Activated naive CD8-positive, alpha-beta T cell treated with anti-CD3 and anti-CD28 coated beads, Interleukin-2, amount 10 ng/mL, durations not matched to agents 7 days and 5 days (primary cell): ENCODE measurements at regions not wholly inside any gene's neighbourhood (a gene's known extent, or its start where the extent isn't known, plus 50 kb on each side); places are given as distances from the start of the nearest gene placed in this dataset.

Source experiments
- ATAC-seq: fragments of 150-1000 bp; cut with Tn5 transposase; one replicate; pipeline ENCODE4 v1.10.0; 2021; ENCODE audit warnings: low read depth, moderate library complexity
- POLR2A ChIA-PET: fragments of 350-600 bp; sonication (Branson Sonifier 250); formaldehyde crosslinking; loops from one replicate; lab custom pipeline; 2021; ENCODE audit warnings: antibody characterized with exemption; lab: Charles Lee
- DNase-seq: peaks from one replicate; pipeline ENCODE4 v3.0.0; 2021
- H3K27ac Mint-ChIP-seq: one replicate; pipeline ENCODE4 v1.8.0; 2022; ENCODE audit warnings: mild to moderate bottlenecking, mixed read lengths
- H3K27me3 Mint-ChIP-seq: one replicate; pipeline ENCODE4 v1.8.0; 2022; ENCODE audit warnings: mild to moderate bottlenecking, moderate library complexity, mixed read lengths
- H3K36me3 Mint-ChIP-seq: one replicate; pipeline ENCODE4 v1.8.0; 2021; ENCODE audit warnings: mild to moderate bottlenecking, mixed read lengths
- H3K4me1 Mint-ChIP-seq: one replicate; pipeline ENCODE4 v1.8.0; 2021; ENCODE audit warnings: mixed read lengths
- H3K4me3 Mint-ChIP-seq: one replicate; pipeline ENCODE4 v1.8.0; 2022; ENCODE audit warnings: mild to moderate bottlenecking, moderate library complexity, mixed read lengths
- H3K9me3 Mint-ChIP-seq: one replicate; pipeline ENCODE4 v1.8.0; 2021; ENCODE audit warnings: mixed read lengths

DNA sequence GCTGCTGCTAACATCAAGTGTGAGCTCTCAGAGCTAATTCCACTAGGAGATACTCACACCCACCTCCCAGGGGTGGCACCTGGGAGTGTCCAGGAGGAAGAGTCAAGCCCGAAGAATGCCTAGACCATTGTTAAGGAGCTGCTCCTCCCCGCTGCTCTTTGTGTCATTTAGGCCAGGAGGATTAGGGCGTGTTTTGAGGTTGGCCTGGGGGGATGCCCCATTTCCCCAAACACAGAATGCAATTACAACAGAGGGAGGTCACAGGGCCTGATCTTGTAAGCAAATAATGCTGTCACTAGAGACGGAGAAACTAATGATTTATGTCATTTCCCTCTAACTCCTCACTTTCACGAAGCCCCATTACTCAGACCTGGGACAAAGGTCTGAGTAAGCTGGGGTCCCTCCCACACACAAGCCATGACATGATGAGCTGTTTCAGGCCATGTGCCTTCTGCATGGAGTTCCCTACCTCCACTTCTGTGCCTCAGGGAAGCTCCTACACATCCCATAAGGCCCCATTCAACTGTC is 312.5 kb downstream of the ACTL7B start:
- no peak for ATAC-seq
- POLR2A ChIA-PET: no interaction called here
- Mint-ChIP-seq H3K4me3 (no peak overlapping the region), H3K4me1 (no peaks in the 10 kb centered on the region), H3K27me3 (no peaks in the 10 kb centered on the region), H3K27ac (no peak overlapping the region), H3K9me3 (peaks cover 2% of the 10 kb centered on the region), H3K36me3 (no peaks in the 10 kb centered on the region)
- DNase-seq: no peak

DNA sequence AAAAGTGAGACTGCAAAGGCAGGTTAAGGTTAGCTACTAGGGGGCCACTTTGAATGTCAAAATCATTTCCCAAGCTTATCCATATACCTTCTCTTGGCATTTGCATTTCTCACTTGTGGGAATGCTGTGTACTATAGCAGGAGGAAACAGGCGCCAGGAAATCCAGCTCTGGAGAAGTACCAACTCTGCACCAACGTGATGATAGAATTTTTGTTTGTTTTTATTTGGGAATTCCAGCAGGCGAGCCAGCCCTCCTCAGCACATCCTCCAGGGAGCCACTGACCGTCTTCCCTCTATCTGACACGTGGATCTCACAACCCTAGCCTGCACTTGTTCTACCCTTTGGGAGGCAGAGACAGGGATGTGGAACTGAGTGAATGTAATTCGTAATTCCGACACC is 318.0 kb downstream of the ACTL7B start:
- no peaks in the 10 kb centered on the region for H3K4me1 Mint-ChIP-seq
- no peaks in the 10 kb centered on the region for H3K9me3 Mint-ChIP-seq
- no peak overlapping the region for H3K4me3 Mint-ChIP-seq
- no peak for DNase-seq
- ATAC-seq: no peak
- no peaks in the 10 kb centered on the region for H3K36me3 Mint-ChIP-seq
- POLR2A ChIA-PET: no interaction called here
- no peak overlapping the region for H3K27ac Mint-ChIP-seq
- H3K27me3 Mint-ChIP-seq: no peaks in the 10 kb centered on the region

DNA sequence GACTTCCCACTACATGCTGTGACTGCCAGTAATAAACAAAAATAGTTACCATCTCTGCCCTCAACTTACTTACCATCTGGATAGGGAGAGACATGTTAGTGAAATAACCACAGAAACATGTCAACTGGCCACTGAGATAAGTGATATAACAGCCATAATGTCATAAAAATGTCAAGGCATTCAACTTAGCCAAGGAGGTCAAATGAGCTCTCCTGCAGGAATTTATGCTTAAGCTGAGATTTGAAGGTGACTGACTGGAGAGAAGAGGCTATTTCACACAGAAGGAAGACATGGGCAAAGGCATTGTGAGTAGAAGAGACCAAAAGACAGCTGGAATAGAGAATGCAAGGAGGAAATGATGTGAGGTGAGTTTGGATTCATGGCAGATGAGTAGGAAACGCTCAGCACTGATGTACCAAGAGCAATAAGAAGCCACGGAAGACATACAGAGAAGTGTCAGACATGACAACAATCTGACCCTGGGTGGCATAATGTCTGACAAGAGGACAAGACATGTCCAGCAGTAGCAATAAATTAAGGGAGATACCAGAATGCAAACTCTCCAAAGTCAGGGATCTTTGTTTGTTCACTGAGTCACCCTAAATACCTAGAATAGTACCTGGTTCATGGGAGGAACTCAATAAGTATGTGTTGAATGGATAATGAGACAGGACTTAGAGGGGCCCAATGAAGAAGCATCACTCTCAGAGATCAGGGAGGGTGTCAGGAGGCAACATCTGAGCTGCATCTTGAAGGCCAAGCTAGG is 318.8 kb downstream of the ACTL7B start:
- H3K4me1 Mint-ChIP-seq: no peaks in the 10 kb centered on the region
- no peaks in the 10 kb centered on the region for H3K36me3 Mint-ChIP-seq
- H3K9me3 Mint-ChIP-seq: no peaks in the 10 kb centered on the region

DNA sequence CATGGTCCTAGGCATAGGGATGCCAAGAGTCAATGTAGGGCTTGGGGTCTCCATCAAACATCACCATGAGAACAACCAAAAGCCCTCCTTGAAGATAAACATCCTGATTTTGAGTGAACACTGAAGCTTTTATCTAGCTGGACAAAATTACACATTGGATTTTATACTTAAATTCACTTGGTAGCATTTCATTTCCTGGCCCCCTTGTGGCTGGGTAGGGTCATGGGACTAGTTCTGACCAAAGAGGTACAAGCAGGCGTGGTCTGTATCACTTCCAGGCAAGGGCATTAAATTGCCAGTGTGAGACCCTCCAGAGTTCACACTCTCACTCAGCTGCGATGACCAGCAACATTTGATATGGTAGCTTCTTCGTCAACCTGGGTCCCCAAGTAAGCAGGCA is 320.3 kb downstream of the ACTL7B start:
- Mint-ChIP-seq H3K4me1 (no peaks in the 10 kb centered on the region), H3K36me3 (no peaks in the 10 kb centered on the region), H3K9me3 (no peaks in the 10 kb centered on the region), H3K27me3 (no peaks in the 10 kb centered on the region), H3K27ac (no peak overlapping the region), H3K4me3 (no peak overlapping the region)
- ATAC-seq: no peak
- DNase-seq: no peak
- POLR2A ChIA-PET: no interaction called here

More for the DNA sequence above, 318.8 kb downstream of the ACTL7B start:
- ATAC-seq (no peak), DNase-seq (no peak)
- Mint-ChIP-seq H3K27me3 (no peaks in the 10 kb centered on the region), H3K27ac (no peak overlapping the region), H3K4me3 (no peak overlapping the region)
- POLR2A ChIA-PET: no interaction called here

DNA sequence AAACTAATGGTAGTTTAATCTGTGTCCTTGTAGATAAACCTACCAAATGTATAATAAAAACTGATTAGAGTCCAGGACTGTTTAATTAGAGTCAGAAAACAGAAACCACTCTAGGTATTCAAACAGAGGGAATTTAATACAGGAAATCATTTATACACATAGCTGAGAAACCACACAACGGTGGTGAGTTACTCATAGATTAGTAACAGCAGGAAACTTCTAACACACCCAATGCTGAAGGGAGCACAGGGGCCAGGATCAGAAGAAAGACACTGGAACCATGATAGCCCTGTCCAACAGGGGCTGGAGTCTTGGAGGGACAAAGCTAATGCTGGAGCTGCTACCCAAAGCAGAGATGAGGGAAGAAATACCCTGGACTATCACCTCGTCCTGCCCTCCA is 321.0 kb downstream of the ACTL7B start:
- Mint-ChIP-seq H3K9me3 (no peaks in the 10 kb centered on the region), H3K4me3 (no peak overlapping the region), H3K36me3 (no peaks in the 10 kb centered on the region), H3K27ac (no peak overlapping the region), H3K4me1 (no peaks in the 10 kb centered on the region), H3K27me3 (no peaks in the 10 kb centered on the region)
- POLR2A ChIA-PET: no interaction called here
- DNase-seq: no peak
- ATAC-seq: no peak

DNA sequence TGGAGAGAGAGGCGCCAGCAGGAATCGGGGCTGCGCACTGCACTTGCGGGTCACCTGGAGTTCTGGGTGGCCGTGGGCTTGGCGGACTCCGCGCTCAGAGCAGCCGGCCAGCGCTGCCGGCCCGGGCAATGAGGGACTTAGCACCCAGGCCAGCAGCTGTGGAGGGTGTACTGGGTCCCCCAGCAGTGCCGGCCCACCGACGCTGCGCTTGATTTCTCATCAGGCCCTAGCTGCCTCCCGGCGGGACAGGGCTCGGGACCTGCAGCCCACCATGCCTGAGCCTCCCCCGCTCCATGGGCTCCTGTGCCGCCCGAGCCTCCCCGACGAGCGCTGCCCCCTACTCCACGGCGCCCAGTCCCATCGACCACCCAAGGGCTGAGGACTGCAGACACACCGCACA is 325.6 kb downstream of the ACTL7B start:
- ATAC-seq (no peak), DNase-seq (no peak)
- H3K36me3 Mint-ChIP-seq: no peaks in the 10 kb centered on the region
- no peaks in the 10 kb centered on the region for H3K27me3 Mint-ChIP-seq
- peaks cover 3% of the 10 kb centered on the region for H3K9me3 Mint-ChIP-seq
- no peaks in the 10 kb centered on the region for H3K4me1 Mint-ChIP-seq
- H3K27ac Mint-ChIP-seq: no peak overlapping the region
- POLR2A ChIA-PET: no interaction called here
- H3K4me3 Mint-ChIP-seq: no peak overlapping the region

DNA sequence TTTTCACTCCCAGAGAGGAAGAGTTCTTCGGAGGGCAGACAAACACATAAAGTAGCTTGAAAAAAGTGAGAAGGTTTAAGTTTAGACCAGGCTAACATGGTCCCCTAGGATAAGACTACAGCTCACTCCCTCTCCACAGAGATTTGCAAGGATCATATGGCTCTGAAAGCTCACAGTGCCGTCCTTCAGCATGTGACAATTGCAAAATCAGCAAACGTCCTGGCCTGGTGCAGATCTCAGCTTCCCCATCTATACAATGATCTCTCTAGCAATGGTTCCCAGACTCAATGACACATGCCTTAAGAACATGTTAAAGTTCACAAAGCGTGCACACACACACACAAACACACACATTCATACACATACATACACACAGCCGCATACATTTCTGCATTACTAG is 327.6 kb downstream of the ACTL7B start:
- POLR2A ChIA-PET: no interaction called here
- no peaks in the 10 kb centered on the region for H3K36me3 Mint-ChIP-seq
- H3K27ac Mint-ChIP-seq: no peak overlapping the region
- no peaks in the 10 kb centered on the region for H3K4me1 Mint-ChIP-seq
- ATAC-seq: no peak
- H3K4me3 Mint-ChIP-seq: no peak overlapping the region
- H3K9me3 Mint-ChIP-seq: peaks cover 3% of the 10 kb centered on the region
- no peak for DNase-seq
- H3K27me3 Mint-ChIP-seq: no peaks in the 10 kb centered on the region

DNA sequence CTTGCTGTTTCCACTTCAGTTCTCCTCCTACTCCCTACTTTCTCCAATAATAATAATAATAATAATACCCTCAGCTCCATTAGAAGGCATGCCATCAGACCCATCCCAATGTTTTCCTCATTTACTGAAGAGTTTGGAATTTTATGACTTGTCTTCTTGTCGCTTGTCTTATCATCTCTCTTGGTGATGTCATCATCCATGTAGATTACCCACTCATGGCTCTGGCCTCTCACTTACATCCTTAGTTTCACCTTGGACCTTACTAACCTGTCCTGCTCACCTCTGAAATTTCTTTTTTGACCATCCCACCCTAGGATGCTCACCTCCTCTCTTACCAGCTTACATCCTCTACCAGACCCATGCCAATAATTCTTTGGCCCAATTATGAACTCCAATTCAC is 329.3 kb downstream of the ACTL7B start:
- no peak for DNase-seq
- ATAC-seq: no peak
- Mint-ChIP-seq H3K27ac (no peak overlapping the region), H3K4me1 (no peaks in the 10 kb centered on the region), H3K27me3 (no peaks in the 10 kb centered on the region), H3K36me3 (no peaks in the 10 kb centered on the region), H3K4me3 (no peak overlapping the region), H3K9me3 (peaks cover 3% of the 10 kb centered on the region)
- POLR2A ChIA-PET: no interaction called here

DNA sequence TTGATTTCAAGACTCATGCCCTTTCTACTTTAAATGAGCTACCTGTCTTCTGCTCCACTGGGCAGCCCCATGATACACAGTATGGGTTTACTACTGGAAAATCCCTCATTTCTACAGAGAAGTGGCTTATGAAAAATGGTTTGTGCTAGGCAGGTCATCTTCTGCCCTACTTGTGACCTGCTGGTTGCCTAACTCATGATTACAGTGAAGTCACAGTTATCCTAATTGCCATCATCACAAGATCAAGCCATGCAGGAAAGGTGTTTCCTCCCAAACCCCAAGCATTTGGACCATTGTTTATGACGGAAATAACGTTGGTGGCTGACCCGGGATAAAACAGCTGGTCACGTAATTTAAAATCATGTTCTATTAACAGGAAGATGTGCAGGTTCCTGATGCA is 330.6 kb downstream of the ACTL7B start:
- H3K9me3 Mint-ChIP-seq: peaks cover 3% of the 10 kb centered on the region
- POLR2A ChIA-PET: no interaction called here
- no peaks in the 10 kb centered on the region for H3K36me3 Mint-ChIP-seq
- ATAC-seq: no peak
- no peak overlapping the region for H3K27ac Mint-ChIP-seq
- DNase-seq: no peak
- no peaks in the 10 kb centered on the region for H3K4me1 Mint-ChIP-seq
- no peak overlapping the region for H3K4me3 Mint-ChIP-seq
- no peaks in the 10 kb centered on the region for H3K27me3 Mint-ChIP-seq

DNA sequence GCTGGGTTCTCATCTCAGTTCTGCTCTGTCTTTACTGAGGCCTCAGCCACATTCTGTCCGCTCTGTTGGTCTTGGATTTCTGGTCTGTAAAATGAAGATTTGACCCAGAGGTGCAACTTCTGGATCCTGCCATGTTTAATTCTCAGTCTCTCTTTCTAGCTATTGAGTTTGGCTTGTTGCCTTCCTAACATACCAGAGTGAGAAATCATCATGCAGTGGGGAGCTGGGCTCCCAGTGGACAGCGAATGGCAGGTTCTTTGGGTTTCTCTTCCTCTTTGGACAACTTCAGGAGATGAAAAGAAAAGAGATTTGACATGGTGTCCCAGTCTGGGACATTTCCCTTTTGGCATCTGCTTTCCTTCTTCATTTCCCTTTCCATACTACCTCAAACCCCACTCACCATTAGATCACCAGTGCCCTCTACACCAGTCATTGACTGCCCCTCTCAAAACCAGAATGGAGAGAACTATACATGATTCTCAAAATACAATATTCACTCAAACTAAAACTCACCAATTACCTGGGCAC is 334.7 kb downstream of the ACTL7B start:
- Mint-ChIP-seq H3K27ac (no peak overlapping the region), H3K36me3 (no peaks in the 10 kb centered on the region), H3K27me3 (no peaks in the 10 kb centered on the region), H3K4me1 (no peaks in the 10 kb centered on the region), H3K4me3 (no peak overlapping the region), H3K9me3 (no peaks in the 10 kb centered on the region)
- DNase-seq: no peak
- POLR2A ChIA-PET: no interaction called here
- ATAC-seq: no peak

DNA sequence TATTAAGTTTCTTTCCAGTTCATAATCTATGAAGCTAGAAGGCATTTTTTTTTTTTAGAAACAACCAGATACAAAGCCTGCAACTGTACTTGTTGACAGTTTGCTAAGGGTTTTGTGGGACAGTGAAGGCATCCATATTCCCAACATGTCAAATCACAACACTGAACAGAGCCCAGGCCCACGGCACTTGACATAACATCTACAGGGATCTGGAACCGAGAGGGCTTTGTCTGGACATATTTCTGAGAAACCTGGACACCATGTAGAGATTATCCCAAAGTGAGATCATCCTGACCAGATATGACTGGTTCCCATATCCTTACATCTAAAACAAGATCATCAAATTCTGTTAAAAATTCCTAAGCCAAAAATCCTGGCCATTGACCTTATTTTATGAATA is 336.3 kb downstream of the ACTL7B start:
- Mint-ChIP-seq H3K27me3 (no peaks in the 10 kb centered on the region), H3K4me3 (no peak overlapping the region), H3K27ac (no peak overlapping the region), H3K36me3 (no peaks in the 10 kb centered on the region), H3K4me1 (no peaks in the 10 kb centered on the region), H3K9me3 (peaks cover 4% of the 10 kb centered on the region)
- POLR2A ChIA-PET: no interaction called here
- no peak for ATAC-seq
- DNase-seq: no peak

DNA sequence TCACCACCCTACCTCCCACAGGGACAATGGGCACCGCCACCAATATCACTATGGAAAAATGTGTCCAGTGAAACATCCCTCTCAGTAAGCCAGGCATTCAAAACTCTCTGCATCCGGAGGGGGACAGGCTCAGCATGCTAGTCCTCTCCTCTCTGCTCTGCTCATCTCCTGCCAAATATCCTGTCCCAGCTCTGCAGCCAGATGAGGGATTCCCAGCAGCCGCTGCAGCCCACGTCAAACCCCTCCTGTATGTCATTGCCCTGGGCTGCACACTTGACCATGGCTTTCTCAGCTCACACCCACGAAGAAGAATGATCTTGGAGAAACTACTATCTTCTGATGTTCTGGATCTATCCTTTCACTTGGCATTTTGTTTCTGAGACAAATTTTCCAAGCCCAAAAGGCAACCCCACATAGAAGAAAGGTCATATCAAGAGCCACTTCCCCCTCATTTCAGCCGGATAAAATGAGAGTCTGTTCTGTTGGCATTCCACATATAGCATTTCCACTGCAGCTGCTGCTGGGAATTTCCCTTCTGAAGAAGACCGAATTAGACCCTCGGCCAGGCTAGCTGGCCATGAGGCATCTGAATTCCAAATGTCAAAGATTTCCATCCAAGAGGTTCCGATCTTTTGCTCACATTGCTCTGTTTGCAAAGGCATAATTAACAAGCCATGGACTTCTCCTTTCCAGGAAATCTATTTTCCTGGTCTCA is 338.0 kb downstream of the ACTL7B start:
- peaks cover 4% of the 10 kb centered on the region for H3K9me3 Mint-ChIP-seq

DNA sequence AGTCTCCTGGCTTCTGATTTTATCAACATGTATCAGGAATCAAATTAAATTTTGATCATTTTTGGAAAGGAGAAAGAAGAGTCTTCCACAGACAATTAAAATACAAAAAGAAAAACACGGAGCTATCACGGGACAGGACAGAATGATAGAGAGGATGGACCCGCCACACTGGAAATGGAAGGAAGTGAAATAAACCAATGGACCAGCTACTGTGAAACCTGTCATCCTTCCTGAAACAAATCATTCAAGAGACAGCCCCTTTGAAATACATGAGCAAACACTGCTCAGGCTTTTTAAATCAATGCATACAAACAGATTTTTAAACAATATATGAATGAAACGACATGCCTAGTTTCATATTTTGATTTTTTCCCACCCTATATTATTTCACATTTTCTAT is 339.4 kb downstream of the ACTL7B start:
- H3K9me3 Mint-ChIP-seq: peaks cover 4% of the 10 kb centered on the region
- H3K27ac Mint-ChIP-seq: no peak overlapping the region
- POLR2A ChIA-PET: no interaction called here
- no peaks in the 10 kb centered on the region for H3K4me1 Mint-ChIP-seq
- no peak overlapping the region for H3K4me3 Mint-ChIP-seq
- ATAC-seq (no peak), DNase-seq (no peak)
- no peaks in the 10 kb centered on the region for H3K27me3 Mint-ChIP-seq
- H3K36me3 Mint-ChIP-seq: no peaks in the 10 kb centered on the region

More for the DNA sequence above, 338.0 kb downstream of the ACTL7B start:
- DNase-seq (no peak), ATAC-seq (no peak)
- Mint-ChIP-seq H3K4me1 (no peaks in the 10 kb centered on the region), H3K36me3 (no peaks in the 10 kb centered on the region), H3K4me3 (no peak overlapping the region), H3K27ac (no peak overlapping the region), H3K27me3 (no peaks in the 10 kb centered on the region)
- POLR2A ChIA-PET: no interaction called here

DNA sequence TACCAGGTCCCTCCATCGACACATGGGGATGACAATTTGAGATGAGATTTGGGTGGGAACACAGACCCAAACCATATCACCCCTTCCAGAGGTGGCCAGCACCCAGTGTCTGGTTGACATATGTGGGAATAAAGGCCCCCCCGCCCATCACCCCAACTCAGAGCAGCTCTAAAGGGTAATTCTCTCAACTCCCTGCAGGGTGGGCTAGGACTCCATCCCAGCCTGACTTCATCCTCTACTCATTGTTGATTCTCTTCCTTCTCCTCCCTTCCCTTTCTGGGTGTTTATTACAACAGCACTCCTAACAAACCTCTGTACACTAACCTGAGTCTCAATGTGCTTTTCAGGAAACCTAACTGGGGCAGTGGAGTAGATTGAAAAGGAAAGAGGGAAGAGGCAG is 339.9 kb downstream of the ACTL7B start:
- POLR2A ChIA-PET: no interaction called here
- Mint-ChIP-seq H3K27me3 (no peaks in the 10 kb centered on the region), H3K36me3 (no peaks in the 10 kb centered on the region), H3K4me1 (no peaks in the 10 kb centered on the region), H3K27ac (no peak overlapping the region), H3K4me3 (no peak overlapping the region), H3K9me3 (peaks cover 4% of the 10 kb centered on the region)
- DNase-seq (no peak), ATAC-seq (no peak)
